Globus pallidus (tissue), 1 donor: ENCODE measurements at regions not wholly inside any gene's neighbourhood (a gene's known extent, or its start where the extent isn't known, plus 50 kb on each side); places are given as distances from the start of the nearest gene placed in this dataset.
A peak's percentile ranks its signal among the peaks of the same experiment; 100 is the strongest.

Source experiments
- DNase-seq: peaks from one replicate; pipeline ENCODE4 v3.0.0-alpha.2; 2015; ENCODE audit warnings: low spot score

GRCh38 chr12:82040987-82041743 is 282.0 kb upstream of the PPFIA2 start:
- no peak for DNase-seq

- no peak for DNase-seq
These were observed 275.6 kb upstream of the PPFIA2 start for GRCh38 chr12:82034769-82035168.

- no peak for DNase-seq
These were observed 270.8 kb upstream of the PPFIA2 start for GRCh38 chr12:82029936-82030335.

GRCh38 chr12:82028772-82029171 is 269.6 kb upstream of the PPFIA2 start:
- no peak for DNase-seq

- no peak for DNase-seq
These were observed 268.5 kb upstream of the PPFIA2 start for GRCh38 chr12:82027612-82028011.

- no peak for DNase-seq
These were observed 266.3 kb upstream of the PPFIA2 start for GRCh38 chr12:82025462-82025861.

GRCh38 chr12:82019533-82019932 is 260.4 kb upstream of the PPFIA2 start:
- DNase-seq: no peak

GRCh38 chr12:82015623-82016347 is 256.6 kb upstream of the PPFIA2 start:
- DNase-seq: no peak

GRCh38 chr12:82012176-82012575 is 253.0 kb upstream of the PPFIA2 start:
- no peak for DNase-seq

- DNase-seq: no peak
These were observed 250.4 kb upstream of the PPFIA2 start for GRCh38 chr12:82009524-82009923.

GRCh38 chr12:82008251-82008650 is 249.1 kb upstream of the PPFIA2 start:
- no peak for DNase-seq

- no peak for DNase-seq
These were observed 239.7 kb upstream of the PPFIA2 start for GRCh38 chr12:81998761-81999378.

- peak; percentile 11 for DNase-seq
These were observed 233.3 kb upstream of the PPFIA2 start for GRCh38 chr12:81992461-81992860.

- DNase-seq: no peak
These were observed 232.7 kb upstream of the PPFIA2 start for GRCh38 chr12:81991868-81992267.

- no peak for DNase-seq
These were observed 229.2 kb upstream of the PPFIA2 start for GRCh38 chr12:81988362-81988761.

- no peak for DNase-seq
These were observed 228.2 kb upstream of the PPFIA2 start for GRCh38 chr12:81987371-81987770.

GRCh38 chr12:81976661-81977060 is 217.5 kb upstream of the PPFIA2 start:
- DNase-seq: no peak

GRCh38 chr12:81974762-81975161 is 215.6 kb upstream of the PPFIA2 start:
- peak; percentile 5 for DNase-seq

GRCh38 chr12:81968421-81968820 is 209.3 kb upstream of the PPFIA2 start:
- DNase-seq: no peak

- no peak for DNase-seq
These were observed 204.5 kb upstream of the PPFIA2 start for GRCh38 chr12:81963636-81964035.

GRCh38 chr12:81963026-81963425 is 203.9 kb upstream of the PPFIA2 start:
- DNase-seq: no peak

GRCh38 chr12:81962126-81962856 is 203.1 kb upstream of the PPFIA2 start:
- no peak for DNase-seq
